SW480 (cell line): ENCODE measurements at regions not wholly inside any gene's neighbourhood (a gene's known extent, or its start where the extent isn't known, plus 50 kb on each side); places are given as distances from the start of the nearest gene placed in this dataset.

Experiments used
- DNase-seq: peaks from one replicate; pipeline ENCODE4 v3.0.0-alpha.2; 2016; ENCODE audit warnings: low spot score

- DNase-seq, result no peak
These were observed 131.4 kb upstream of the UBASH3B start for GRCh38 chr11:122523846-122524805.

GRCh38 chr11:122521626-122522025 is 133.9 kb upstream of the UBASH3B start:
- DNase-seq, result no peak

- no peak for DNase-seq
These were observed 137.8 kb upstream of the UBASH3B start for GRCh38 chr11:122517403-122518379.

DNA sequence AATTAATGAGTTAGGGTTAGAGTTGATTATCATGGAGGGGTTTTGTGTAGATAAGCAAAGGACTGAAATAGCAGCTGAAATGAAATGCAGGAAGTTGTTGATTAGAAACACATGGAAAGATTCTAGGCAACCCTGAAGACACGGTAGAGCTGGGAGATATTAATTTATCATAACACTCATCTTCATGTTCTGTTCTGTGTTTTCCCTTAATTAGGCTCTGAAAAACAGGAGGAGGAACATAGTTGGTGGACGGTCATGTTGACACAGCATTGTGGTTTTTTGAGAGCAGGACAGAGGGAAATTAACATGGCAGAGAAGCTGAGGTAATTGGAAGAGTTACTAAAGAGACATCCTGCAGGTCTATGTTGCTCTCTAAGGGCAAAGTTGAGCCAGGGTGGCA is 138.8 kb upstream of the UBASH3B start:
- no peak for DNase-seq

GRCh38 chr11:122513997-122514396 is 141.5 kb upstream of the UBASH3B start:
- no peak for DNase-seq

GRCh38 chr11:122513328-122513727 is 142.2 kb upstream of the UBASH3B start:
- no peak for DNase-seq

DNA sequence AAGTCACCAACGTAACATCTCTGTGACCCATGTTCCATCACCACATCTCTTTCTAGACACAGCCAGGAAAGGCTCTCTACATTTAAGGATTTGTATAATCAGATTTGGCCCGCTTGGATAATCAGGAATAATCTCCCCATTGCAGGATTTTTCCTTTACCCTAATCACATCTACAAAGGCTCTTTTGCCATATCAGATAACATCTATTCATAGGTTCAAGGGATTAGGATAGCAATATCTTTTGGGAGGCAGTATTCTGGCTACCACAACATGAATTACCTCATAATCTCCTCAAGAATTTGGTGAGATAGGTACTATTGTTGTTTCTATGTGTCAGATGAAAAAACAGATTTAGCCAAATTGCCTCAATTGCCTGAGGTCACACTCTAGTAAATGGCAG is 142.8 kb upstream of the UBASH3B start:
- DNase-seq, result no peak

DNA sequence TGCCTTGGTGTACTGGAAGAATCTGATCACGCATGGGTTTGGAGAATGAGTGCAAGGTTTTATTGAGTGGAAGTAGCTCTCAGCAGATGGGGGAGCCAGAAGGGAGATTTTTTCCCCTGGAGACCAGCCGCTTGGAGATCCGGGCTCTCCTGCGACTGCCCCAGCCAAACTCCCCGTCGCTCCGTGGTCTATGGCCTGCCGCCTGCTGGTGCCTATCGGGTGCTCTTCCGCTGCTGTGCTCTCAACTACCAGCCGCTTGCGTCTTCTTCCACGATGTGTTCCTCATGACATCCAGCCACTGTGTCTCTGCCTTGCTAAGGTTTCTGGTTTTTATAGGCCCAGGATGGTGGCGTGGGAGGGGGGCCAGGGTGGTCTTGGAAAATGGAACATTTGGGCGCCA is 145.6 kb upstream of the UBASH3B start:
- DNase-seq, result no peak

DNA sequence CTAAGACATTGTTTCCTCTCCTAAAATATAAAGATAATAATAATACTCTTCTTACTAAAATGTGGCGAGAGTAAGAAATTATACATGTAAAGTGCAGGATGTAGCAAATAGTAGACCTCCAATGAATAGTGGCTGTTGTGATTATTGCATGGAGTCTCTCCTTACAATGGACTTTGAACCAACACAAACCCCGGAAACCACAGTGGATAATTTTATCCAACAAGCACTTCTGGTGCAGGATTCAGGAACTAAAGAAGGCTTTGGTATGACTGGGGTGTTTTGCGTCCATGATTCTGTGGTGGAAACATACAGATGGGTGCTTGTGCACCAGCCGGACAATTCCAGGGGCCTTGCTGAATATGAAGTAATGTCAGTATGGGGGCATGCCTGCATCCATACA is 146.4 kb upstream of the UBASH3B start:
- DNase-seq, result peak; percentile 66

DNA sequence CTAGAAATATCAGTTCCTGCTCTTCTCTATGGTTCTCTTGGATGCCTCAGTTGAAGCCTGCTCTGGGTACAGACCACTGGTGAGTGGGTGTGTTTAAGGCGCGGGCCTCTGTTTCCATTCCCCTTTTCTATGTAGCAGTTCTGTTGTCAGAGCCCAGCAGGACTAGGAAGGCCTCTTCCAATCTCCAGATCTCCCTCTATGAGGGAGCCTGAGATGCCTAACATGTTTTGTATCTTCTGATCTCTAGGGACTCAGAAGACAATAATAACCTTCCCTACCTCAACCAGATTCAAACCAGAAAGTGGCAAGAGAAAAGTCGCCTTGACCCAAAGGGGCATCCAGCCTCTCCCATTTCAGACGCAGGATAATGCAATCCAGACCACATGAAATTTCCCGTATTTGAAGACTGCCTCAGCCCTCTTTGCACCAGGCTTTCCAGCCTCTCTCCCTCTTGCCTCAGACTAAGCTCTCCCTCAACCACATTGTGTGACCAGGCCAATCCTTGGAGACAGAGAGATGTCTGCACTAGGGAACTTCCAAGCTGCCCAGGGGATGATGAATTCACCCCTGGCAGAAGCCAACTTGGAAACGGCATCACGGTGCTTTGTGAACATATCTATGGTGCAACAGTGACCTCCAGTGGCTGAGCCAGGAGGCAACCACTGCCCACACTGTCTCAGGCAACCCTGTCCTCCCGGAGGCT is 150.1 kb upstream of the UBASH3B start:
- peak; percentile 68 for DNase-seq

DNA sequence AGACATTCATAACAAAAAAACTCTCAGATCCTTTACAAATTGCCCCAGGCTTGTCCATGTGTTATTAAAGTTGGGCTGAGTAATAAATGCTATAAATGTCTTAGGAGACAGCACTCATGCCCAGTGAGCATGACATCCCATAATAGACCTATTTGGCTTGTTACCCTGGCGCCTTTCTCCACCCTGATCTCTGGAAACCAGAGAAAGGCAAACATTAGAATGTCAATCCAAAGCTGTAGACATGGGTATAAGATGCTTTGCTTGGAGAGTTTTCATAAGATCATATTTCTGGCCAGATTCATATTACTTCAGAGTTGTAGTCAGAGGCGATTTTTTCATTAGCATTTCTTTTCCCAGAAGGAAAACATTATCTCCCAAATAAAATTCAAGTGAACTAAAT is 161.3 kb upstream of the UBASH3B start:
- no peak for DNase-seq

GRCh38 chr11:122491509-122491908 is 164.0 kb upstream of the UBASH3B start:
- DNase-seq, result no peak

- no peak for DNase-seq
These were observed 166.4 kb upstream of the UBASH3B start for GRCh38 chr11:122488892-122489706.

DNA sequence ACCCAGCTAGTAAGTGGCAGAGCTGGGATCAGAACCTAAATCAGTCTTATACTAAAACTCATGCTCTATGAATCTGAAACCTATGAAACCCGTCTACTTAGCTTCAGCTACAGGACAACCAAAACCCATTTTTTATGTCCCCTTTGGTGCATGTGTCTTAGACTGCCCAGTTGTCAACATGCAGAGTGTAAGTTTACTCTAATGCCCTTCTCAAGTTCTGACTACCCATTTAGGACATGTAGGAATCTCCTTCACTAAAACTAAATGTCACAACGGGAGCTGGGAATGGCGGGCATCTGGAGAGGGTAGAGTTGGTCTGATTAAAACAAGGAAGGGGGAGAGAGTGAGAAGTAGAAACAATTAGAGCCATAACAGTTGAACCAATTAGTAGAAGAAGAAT is 167.9 kb upstream of the UBASH3B start:
- no peak for DNase-seq

DNA sequence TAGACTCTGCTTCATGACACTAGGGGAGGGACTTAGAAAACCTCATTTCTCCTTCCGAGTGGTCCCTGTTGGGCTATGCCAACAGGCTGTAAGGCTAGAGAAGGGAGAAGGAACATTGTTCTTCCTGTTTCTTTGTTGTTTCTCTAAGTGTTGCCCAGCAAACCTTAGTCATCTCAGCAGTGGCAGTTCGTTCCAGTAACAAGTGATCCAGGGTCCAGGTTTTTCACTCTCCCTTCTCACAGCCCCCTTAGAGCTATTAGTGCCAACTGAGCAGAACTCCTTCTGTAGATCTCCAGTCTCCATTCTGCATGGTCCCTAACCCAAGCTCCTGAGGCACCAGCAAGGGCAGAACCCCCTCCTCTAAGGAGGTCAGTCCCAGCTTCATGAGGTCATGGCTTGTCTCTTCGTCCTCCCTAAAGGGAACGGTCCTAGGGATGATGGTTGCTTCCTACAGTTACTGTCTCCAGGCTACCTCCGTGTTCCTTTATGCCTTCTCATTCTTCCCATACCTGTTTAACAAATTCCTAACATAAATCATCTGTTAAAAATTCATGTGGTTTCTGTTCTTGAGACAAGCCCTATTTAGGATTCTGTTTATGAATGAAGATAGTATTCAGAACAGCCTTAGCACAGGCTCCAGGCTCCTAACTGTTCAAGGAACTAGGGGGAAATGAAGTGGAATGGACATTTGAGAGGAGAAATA is 168.6 kb upstream of the UBASH3B start:
- no peak for DNase-seq

DNA sequence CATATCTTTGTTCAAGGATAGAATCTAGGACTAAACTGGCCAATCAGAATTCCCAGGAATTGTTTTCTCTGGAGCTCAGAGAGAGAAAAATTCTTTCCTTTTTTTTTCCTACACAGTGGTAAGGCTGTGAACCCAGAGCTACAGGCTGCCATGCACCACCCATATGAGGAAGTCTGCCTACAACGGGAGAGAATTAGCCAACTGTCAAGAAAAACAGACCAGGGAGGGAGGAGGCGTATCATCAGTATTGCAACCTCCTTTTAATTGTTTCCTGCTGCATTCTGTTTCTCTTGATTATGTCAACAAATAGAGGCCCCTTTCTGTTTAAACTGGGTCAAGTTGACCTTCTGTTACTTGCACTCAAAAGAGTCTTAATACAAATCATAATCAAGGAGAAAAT is 176.5 kb upstream of the UBASH3B start:
- no peak for DNase-seq

GRCh38 chr11:122468965-122469364 is 186.6 kb upstream of the UBASH3B start:
- no peak for DNase-seq

GRCh38 chr11:122463530-122463929 is 192.0 kb upstream of the UBASH3B start:
- no peak for DNase-seq

- no peak for DNase-seq
These were observed 196.5 kb upstream of the UBASH3B start for GRCh38 chr11:122459064-122459463.

DNA sequence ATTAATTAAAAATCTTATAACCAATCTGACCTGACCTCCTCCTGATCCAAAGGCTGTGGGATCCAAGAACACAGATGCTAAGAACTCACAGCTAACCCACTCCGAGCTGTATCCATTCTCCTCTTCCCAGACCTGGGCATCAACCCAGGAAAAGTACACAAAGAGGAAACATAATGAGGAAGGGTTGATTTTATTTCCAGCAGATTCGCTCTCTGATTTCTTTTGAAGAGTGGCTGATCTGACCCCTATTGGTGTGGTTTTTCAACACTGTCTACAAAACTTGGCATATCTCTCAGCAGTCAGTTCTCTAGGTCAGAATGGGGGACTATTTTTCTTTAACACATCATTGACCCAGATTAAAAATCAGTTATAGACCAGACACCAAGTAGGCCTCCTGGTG is 201.9 kb upstream of the UBASH3B start:
- no peak for DNase-seq

DNA sequence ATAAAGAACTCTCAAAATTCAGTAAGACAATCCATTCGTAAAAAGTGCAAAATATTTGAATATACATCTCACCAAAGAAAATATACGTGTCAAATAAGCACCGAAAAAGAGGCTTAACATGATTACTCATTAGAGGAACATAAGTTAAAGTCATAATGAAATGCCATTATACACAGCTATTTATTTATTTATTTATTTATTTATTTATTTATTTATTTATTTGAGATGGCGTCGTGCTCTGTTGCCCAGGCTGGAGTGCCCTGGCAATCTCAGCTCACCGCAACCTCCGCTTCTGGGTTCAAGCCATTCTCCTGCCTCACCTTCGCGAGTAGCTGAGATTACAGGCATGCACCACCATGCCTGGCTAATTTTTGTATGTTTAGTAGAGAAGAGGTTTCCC is 203.6 kb upstream of the UBASH3B start:
- DNase-seq, result no peak
